ENCODE measurements at regions not wholly inside any gene's neighbourhood (a gene's known extent, or its start where the extent isn't known, plus 50 kb on each side); places are given as distances from the start of the nearest gene placed in this dataset.

DNA sequence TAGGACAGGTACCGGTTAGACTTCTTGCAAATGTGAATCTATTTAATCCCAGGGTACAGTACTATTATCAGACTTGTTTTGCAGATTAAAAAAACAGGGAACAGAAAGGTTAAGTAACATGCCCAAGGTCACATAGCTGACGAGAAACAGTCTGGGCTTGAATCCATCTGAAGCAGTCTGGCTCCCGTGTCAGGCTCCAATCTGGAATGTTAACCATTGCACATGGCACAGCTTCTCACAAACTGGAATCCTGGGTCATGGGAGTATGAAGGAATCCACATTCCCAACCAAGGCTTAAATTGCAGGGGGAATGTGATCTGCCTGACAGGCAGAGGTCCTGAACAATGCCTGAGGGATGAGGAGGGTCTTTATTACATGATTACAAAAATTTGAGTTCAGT lies 187.5 kb upstream of the SPTLC3 start:
- no peak for TF ChIP-seq GATA2 (IDR thresholded peaks at IDR 0.05; ENCODE audit: low read depth, low read length)
- TF ChIP-seq GATA3 (IDR thresholded peaks at IDR 0.05; ENCODE audit: low read depth, low read length) = no peak

DNA sequence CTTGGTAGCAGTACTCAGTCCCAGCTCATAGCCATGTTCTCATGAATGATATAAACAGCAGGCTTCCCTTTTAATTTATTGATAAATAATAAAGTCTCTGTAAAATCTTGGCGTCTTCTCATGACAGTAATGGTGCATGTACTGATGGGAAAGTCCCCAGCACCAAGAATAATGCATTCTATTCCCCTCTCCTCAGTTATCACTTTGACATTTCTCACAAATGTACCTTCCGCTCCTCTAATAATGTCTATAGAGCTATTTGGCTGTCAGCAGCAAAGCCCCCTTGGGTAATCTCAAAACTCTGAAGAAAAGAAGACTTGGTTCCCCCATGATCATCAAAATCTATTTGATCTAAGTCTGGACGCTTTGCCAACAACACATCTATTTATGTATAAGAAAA lies 185.0 kb upstream of the SPTLC3 start:
- TF ChIP-seq GATA2 (IDR thresholded peaks at IDR 0.05; ENCODE audit: low read depth, low read length) (no peak), GATA3 (IDR thresholded peaks at IDR 0.05; ENCODE audit: low read depth, low read length) (no peak)

DNA sequence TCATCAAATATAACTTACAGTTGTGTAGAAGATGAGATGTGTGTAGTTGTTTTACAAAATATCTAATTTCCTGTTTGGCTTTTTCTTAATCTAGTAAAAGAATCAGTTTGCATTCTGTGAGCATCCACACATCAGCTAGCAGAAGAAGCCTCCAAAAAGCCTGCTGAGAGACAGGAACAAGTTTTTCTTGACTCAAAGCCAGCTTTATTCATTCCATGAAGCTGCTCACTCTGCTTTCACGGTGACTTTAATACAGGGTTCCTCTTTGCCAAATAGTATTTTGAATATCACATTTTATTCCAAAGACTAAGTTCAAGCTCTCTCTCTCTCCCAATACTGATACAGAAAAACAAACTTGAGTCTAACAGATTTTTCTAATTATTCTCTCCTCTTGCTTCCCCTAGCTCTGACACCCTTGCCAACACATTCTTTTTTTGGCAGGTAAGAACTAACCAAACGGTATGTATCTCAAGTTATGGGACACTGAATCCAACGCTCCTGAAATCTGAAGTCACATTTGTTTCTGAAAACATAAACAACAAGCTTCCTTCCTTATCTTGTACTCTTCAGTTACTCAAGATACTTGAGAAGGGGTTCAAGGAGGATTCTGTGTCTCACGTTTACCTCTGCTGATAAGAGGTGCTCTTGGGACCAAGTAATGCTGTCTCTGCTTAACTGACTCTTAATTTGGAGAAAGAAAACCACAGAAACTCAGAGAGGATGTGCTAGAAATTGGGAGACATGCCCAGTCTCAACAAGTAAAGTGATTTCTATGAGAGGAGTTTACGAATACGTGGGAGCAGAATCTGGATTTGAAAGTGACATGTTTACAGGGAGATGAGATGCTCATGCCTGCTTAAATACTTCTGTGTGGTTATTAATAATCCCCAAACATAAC lies 184.2 kb upstream of the SPTLC3 start:
- TF ChIP-seq GATA2 (IDR thresholded peaks at IDR 0.05; ENCODE audit: low read depth, low read length) (no peak), GATA3 (IDR thresholded peaks at IDR 0.05; ENCODE audit: low read depth, low read length) (no peak)

DNA sequence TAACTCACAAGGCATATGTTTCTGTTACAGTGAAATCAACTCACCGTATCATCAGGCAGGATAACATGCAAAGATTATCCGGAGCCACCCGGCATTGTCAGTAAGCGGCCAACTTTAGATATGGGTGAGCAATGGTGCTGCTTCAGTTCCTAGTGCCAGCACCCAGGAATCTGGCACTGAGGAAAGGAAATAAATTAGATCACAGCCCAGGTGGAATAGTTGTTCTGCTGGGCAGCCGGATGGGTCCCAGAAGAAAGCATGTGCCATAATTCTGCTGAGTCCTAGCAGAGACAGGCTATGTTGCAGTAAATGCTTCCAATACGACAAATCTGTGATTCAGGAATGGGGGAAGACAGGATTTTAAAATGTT lies 183.6 kb upstream of the SPTLC3 start:
- TF ChIP-seq GATA2 (IDR thresholded peaks at IDR 0.05; ENCODE audit: low read depth, low read length) (no peak), GATA3 (IDR thresholded peaks at IDR 0.05; ENCODE audit: low read depth, low read length) (no peak)

DNA sequence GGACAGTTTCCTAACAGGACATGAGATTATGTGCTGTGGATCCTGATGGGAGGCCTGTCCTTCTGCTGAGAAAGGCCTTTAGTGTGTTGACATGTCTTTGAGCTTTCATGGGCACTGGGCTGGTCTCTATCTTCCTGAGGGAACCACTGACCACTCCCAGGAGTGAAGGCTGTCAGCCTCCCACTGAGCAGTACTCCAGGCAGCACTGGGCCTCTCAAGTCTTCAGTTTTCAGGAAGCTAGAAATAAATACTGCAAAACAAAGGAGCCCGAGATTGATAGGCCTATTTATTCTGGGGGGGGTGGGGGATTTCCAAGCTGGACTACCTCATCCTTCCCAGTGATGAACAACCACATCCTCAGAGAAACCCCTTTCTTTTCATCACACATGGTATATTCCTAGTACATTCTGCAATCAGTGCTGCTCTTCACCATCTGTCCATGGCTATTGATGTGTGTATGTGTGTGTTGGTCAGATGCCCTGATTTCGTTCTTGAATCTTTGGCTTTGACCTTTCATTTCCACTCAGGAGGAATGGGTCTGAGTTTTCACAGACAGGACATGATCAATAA lies 180.9 kb upstream of the SPTLC3 start:
- no peak for TF ChIP-seq GATA2 (IDR thresholded peaks at IDR 0.05; ENCODE audit: low read depth, low read length)
- TF ChIP-seq GATA3 (IDR thresholded peaks at IDR 0.05; ENCODE audit: low read depth, low read length) = no peak

DNA sequence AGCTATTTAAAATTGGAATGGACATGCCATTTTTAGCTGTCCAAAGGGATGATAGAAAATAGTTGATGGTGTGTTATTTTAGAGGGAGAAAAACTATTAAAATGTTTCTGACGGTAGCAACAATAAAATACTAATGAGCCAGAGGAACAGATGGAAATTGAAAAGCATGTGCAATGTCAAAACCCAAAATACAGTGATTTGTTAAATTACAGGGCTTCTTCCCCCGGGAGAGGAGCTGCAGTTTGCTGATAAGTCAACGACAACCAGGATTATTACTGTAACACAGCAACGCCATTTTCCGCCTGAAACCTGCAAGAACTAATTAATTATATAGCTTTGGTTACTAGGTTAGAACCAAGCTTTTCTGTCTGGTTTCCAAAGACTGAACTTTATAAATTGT lies 179.6 kb upstream of the SPTLC3 start:
- TF ChIP-seq GATA2 (IDR thresholded peaks at IDR 0.05; ENCODE audit: low read depth, low read length) (no peak), GATA3 (IDR thresholded peaks at IDR 0.05; ENCODE audit: low read depth, low read length) (no peak)

DNA sequence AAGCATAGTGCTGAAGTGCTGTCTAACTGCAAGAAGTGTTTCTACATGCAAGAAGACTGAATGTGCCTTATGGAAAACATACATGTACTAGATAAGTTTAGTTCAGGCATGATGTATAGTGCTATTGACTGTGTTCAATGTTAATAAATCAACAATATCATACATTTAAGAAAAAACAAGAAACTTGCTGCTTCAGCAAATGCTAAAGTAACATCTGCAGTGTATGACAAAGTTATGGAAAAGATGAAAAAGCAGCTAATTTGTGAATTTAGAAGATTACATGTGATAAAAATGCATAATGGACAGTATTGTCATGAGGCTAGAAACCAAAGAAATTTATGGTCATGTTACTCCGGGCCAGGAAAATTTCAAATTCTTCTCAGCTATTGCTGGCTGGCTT lies 174.9 kb upstream of the SPTLC3 start:
- TF ChIP-seq GATA3 (IDR thresholded peaks at IDR 0.05; ENCODE audit: low read depth, low read length) = no peak

DNA sequence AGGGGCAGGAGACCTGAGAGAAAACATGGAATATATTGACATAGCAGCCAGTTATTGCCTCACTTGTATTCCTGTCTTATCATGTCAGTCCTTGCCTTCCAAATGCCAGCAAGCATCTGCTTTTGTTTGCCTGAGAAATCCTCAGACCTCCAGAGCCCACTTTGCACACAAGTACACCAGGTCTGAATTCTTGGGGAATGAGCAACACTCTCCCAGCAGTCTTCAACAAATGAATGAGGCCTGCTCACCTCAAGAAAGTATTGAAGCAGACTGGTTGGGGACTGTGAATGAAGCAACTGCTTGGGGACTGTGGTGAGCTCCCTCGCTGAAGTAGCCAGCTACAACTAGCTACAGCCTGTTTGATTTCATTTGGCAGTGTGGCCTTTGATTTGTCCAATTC lies 172.8 kb upstream of the SPTLC3 start:
- TF ChIP-seq GATA3 (IDR thresholded peaks at IDR 0.05; ENCODE audit: low read depth, low read length) = no peak
- no peak for TF ChIP-seq GATA2 (IDR thresholded peaks at IDR 0.05; ENCODE audit: low read depth, low read length)

DNA sequence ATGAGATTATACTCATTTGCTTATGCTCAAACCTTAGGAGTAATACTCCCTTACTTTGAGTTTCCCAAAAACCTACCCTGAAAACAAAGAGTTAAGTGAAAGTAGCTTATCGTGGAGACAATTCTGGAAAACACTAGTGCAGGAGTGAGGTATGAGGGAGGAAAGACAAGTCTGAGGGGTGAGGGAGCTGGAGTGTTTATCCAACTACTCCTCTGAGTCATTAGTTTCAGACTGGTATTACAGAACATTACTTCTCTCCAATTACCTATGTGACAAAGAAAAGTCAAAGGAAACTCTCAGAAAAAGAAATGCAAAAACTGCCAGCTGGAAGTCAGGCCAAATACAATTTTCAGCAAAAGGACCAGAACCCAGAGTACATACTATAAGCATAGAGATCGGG lies 171.1 kb upstream of the SPTLC3 start:
- TF ChIP-seq GATA2 (IDR thresholded peaks at IDR 0.05; ENCODE audit: low read depth, low read length) = no peak
- TF ChIP-seq GATA3 (IDR thresholded peaks at IDR 0.05; ENCODE audit: low read depth, low read length) = no peak

DNA sequence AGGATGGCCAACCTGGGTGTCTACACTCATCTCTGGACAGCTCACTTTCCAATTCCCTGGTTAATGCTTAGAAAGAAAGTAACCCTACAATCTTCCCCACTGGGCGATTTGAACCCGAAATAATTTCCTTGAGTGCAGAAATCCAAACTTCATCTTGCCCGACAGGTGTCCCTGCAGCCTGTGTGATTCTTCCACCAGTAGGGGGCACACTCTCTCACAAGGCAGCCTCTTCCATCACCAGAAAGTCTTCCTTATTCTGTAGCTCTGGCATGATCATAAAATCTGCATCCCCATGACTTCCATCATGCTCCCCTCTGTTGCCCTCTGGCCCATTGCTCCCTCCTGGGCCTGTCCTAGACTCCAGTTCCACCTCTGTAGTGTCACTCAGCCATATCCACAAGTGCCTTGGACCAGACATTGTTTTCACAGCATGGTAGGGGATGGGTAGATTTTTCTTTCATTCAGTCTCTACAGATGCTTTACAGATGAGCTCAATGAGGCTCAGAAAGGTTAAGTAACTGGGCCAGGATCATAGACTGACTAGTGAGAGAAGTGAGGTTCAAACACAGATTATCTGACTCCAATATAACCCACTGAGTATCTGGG lies 170.4 kb upstream of the SPTLC3 start:
- TF ChIP-seq GATA3 (IDR thresholded peaks at IDR 0.05; ENCODE audit: low read depth, low read length) = no peak
- TF ChIP-seq GATA2 (IDR thresholded peaks at IDR 0.05; ENCODE audit: low read depth, low read length) = no peak

DNA sequence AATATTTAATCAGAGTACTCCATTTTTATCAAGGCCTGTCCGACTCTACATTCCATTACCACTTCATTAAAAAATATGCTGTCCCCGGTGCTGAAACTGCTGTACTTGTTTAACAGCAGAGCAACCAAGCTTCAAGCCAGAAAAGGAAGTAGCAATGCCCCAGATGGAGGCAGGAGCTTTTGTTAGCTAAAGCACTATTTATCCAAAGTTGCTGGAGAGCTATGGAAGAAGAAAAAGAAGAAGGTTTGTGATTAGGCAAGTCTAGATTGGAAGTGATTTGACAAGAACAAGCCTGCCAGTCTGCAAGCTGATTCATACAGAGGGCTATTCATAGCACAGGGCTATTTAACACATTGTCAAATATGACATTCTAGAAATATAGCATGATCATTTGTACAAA lies 160.9 kb upstream of the SPTLC3 start:
- TF ChIP-seq GATA3 (IDR thresholded peaks at IDR 0.05; ENCODE audit: low read depth, low read length) (no peak), GATA2 (IDR thresholded peaks at IDR 0.05; ENCODE audit: low read depth, low read length) (no peak)

DNA sequence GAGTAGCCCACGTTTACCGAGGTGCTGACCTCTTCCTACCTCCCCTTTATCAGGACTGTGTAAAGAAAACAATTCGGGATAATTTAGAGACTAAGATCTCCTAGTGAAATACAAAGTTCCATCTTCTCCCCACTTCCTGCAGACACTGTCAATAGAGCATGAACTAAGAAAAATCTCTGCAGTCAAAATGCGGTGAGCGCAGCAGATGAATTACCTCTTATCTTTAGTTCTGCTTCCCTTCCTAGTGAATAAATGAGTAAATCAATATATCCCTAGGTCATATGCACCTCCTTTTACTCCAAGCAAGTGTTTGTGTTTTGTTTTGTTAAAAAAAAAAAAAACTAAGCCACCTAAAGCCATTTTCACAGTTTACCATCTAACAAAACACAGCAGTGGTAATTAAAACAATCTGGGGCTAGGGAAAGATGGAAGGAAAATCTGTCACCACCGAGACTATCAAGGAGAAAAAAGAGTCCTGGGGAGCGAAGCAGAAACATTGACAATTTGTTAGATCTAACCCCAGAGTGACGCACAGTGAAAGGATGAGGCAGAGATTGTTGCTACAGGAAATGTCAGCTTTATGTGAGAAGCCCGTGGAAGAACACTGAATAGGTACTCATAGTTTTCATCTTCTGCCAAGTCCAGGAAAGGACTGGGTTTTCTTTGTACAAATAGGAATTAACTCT lies 159.4 kb upstream of the SPTLC3 start:
- TF ChIP-seq GATA2 (IDR thresholded peaks at IDR 0.05; ENCODE audit: low read depth, low read length) = no peak; the same call in 1 of the 2 replicates
- no peak for TF ChIP-seq GATA3 (IDR thresholded peaks at IDR 0.05; ENCODE audit: low read depth, low read length)

DNA sequence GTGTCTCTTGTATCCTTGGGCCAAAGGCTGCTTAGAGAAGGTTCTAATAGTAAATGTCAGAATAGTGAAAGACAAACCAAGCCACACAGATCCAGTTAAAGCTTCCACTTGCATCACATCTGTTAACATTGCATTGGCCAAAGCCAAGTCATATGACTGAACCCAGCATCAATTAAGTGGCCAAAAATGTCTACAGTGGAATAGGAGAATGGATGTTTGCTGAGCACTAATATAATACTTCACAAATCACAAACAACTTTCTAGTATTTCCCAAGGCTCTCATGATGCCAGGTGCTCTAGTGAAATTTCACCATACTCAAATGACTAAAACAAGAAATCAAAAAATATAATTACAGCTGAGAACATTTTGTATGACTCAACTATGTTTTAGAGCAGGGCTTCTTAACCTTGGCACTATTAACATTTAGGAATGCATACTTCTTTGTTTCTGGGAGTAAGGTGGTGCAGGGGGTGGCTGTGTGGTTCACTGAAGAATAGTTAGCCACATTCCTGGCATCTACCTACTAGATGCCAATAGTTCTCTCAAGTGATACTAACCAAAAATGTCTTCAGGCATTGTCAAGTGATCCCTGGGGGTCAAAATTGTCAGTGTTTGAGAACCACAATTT lies 148.0 kb upstream of the SPTLC3 start:
- TF ChIP-seq GATA2 (IDR thresholded peaks at IDR 0.05; ENCODE audit: low read depth, low read length) (no peak), GATA3 (IDR thresholded peaks at IDR 0.05; ENCODE audit: low read depth, low read length) (no peak)

DNA sequence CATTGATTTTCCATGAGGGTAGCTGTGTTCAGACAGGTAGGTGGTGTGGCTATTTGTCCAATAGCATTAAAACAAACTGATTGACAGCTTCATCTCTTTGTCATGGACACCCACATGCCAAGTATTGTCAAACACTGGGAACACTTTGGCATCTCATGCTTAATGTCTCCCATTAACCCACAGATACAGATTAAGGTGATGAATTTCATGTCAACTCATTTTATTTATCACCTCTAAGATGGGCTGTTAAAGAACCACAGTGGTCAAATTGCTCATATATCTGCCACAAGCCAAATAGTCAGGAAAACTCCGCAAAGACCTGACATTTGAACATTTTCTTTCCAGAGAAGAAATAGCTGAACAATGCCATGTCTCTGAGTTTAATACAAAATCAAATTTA lies 139.1 kb upstream of the SPTLC3 start:
- no peak for TF ChIP-seq GATA2 (IDR thresholded peaks at IDR 0.05; ENCODE audit: low read depth, low read length)
- TF ChIP-seq GATA3 (IDR thresholded peaks at IDR 0.05; ENCODE audit: low read depth, low read length) = no peak

Data from SH-SY5Y (cell line).